OCI-LY3 (cell line): ENCODE measurements at regions not wholly inside any gene's neighbourhood (a gene's known extent, or its start where the extent isn't known, plus 50 kb on each side); places are given as distances from the start of the nearest gene placed in this dataset.

Experiments
- EZH2phosphoT487 ChIP-seq: fragments of 200-600 bp; shearing (Covaris generic); IDR thresholded peaks from 2 replicates; pipeline ENCODE4 v1.6.1; 2018; ENCODE audit warnings: antibody characterized with exemption, mixed run types, low read depth
- TF ChIP-seq, protein P1 (sequence below): fragments of 200-600, 300-600 bp; sonication (generic); IDR thresholded peaks from 2 replicates; pipeline ENCODE4 v1.5.1; 2014; ENCODE audit warnings: antibody characterized with exemption, low read length, low read depth

DNA sequence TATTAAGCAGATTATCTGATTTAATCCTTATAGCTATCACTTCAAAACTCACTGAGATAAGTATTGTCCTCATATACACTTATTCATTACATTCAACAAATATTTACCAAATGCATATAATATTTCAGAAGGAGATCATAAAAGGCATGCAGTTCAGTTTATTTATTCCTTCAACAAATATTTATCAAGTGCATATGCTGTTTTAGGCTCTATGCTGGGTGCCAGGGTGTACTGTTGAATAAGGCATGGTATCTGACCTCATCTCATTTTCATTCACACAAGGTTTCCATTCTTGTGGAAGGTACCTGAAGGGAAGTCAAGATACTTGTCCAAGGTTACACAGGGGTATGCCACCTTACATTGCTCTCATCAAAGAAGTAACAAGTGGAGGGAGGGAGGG, 213.0 kb downstream of the INSIG2 start:
- TF ChIP-seq, protein P1, sequence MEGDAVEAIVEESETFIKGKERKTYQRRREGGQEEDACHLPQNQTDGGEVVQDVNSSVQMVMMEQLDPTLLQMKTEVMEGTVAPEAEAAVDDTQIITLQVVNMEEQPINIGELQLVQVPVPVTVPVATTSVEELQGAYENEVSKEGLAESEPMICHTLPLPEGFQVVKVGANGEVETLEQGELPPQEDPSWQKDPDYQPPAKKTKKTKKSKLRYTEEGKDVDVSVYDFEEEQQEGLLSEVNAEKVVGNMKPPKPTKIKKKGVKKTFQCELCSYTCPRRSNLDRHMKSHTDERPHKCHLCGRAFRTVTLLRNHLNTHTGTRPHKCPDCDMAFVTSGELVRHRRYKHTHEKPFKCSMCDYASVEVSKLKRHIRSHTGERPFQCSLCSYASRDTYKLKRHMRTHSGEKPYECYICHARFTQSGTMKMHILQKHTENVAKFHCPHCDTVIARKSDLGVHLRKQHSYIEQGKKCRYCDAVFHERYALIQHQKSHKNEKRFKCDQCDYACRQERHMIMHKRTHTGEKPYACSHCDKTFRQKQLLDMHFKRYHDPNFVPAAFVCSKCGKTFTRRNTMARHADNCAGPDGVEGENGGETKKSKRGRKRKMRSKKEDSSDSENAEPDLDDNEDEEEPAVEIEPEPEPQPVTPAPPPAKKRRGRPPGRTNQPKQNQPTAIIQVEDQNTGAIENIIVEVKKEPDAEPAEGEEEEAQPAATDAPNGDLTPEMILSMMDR, result no peak
- TF ChIP-seq EZH2phosphoT487, result no peak
